ENCODE measurements at regions not wholly inside any gene's neighbourhood (a gene's known extent, or its start where the extent isn't known, plus 50 kb on each side); places are given as distances from the start of the nearest gene placed in this dataset.

DNA sequence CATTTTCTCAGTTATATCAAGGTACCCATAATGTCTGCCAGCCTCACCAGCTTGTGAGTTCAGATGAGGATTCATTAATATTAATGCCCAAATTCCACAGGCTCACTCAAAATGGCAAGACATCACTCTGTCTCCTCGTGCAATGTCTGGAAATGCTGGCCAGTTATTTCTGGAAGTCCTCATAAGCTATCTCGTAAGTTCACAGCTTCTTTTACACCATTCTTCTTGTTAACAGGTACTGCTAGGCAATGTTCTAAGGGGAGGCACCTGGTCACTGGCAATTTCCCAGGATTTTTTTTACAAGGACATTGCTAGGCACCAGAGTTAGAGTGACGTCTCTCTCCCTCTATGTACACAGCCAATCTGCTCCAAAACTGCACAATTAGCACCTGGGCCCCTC lies 80.2 kb upstream of the SEMA3C start:
- TF ChIP-seq EZH2 (IDR thresholded peaks at IDR 0.05; ENCODE audit: insufficient read depth, poor library complexity, severe bottlenecking), result no peak
- TF ChIP-seq EZH2phosphoT487 (IDR thresholded peaks at IDR 0.05; ENCODE audit: insufficient read depth, low read depth), result no peak
